ENCODE measurements at regions not wholly inside any gene's neighbourhood (a gene's known extent, or its start where the extent isn't known, plus 50 kb on each side); places are given as distances from the start of the nearest gene placed in this dataset.

DNA sequence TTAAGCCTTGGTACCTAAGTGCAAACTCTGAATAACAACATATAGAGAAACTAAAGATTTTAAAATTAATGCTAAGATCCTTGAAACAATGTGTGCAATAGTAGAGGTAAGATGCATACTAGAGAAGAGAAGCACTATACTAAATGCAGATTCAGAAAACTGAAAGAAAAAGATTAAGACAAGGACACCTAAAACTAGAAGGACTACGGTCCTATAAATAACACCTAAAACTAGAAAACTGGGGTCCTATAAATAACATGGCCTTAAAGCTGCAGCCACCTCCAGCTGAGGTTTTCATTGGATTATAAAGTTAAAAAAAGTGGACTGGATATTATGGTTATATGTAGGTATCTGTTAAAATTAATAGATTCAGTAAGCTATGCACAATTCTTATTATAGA, 320.9 kb downstream of the IPMK start:
- intact Hi-C loops (cut with micrococcal nuclease): no loop called here
- H3K9me3 ChIP-seq (replicated peaks): no peaks in the 10 kb centered on the region
- H3K36me3 ChIP-seq: no peaks in the 10 kb centered on the region
- no peaks in the 10 kb centered on the region for H3K4me1 ChIP-seq
- DNase-seq: no peak
- no peak overlapping the region for H3K27ac ChIP-seq (replicated peaks)
- H3K4me3 ChIP-seq: no peak overlapping the region
- no peaks in the 10 kb centered on the region for H3K27me3 ChIP-seq (ENCODE audit: low read depth)
- TF ChIP-seq, protein P1, sequence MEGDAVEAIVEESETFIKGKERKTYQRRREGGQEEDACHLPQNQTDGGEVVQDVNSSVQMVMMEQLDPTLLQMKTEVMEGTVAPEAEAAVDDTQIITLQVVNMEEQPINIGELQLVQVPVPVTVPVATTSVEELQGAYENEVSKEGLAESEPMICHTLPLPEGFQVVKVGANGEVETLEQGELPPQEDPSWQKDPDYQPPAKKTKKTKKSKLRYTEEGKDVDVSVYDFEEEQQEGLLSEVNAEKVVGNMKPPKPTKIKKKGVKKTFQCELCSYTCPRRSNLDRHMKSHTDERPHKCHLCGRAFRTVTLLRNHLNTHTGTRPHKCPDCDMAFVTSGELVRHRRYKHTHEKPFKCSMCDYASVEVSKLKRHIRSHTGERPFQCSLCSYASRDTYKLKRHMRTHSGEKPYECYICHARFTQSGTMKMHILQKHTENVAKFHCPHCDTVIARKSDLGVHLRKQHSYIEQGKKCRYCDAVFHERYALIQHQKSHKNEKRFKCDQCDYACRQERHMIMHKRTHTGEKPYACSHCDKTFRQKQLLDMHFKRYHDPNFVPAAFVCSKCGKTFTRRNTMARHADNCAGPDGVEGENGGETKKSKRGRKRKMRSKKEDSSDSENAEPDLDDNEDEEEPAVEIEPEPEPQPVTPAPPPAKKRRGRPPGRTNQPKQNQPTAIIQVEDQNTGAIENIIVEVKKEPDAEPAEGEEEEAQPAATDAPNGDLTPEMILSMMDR (IDR thresholded peaks at IDR 0.05; ENCODE audit: borderline replicate concordance): no peak

DNA sequence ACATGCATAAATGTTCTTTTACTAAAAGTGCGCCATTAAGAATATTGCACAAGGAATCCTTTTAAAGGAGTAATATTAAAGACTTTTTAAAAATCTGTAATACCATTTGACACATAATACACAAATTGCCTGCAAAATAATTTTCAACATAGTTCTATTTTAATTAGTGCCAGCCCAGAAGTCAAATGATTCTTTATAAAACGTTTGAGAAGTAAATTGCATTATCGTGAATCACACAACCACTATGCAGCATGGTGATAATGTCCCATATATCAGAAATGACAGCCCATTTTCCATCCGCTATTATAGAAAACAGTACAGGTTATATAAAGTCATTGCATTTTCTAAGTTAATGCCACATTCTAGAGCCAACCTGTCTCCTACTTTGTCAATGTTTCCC, 324.0 kb downstream of the IPMK start:
- no peak overlapping the region for H3K27ac ChIP-seq (replicated peaks)
- DNase-seq: no peak
- intact Hi-C loops (cut with micrococcal nuclease): no loop called here
- no peaks in the 10 kb centered on the region for H3K36me3 ChIP-seq
- H3K4me3 ChIP-seq: no peak overlapping the region
- TF ChIP-seq, protein P1 (IDR thresholded peaks at IDR 0.05; ENCODE audit: borderline replicate concordance): no peak
- H3K27me3 ChIP-seq (ENCODE audit: low read depth): no peaks in the 10 kb centered on the region
- no peaks in the 10 kb centered on the region for H3K4me1 ChIP-seq
- H3K9me3 ChIP-seq (replicated peaks): no peaks in the 10 kb centered on the region

DNA sequence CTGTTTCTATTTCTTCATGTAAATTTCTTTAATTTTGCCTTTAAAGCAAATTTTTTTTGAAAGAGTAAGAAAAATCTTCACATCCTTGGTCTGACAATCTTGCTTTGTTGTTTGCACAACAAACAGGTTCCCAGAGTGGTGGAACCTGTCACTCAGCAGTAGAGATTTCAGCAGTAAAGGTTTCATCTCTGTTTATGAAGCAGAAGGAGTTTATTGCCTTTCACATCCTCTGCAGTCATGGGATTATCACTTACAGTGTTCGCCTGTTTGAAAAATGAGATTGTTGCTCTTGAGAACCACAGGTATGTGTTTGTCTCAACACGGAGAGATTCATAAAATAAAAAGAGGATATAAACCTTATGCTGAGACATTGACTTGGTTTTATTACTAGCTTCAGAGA, 342.6 kb downstream of the IPMK start:
- no peak overlapping the region for H3K27ac ChIP-seq (replicated peaks)
- H3K36me3 ChIP-seq: no peaks in the 10 kb centered on the region
- no peak for DNase-seq
- TF ChIP-seq, protein P1 (IDR thresholded peaks at IDR 0.05; ENCODE audit: borderline replicate concordance): no peak
- no peaks in the 10 kb centered on the region for H3K27me3 ChIP-seq (ENCODE audit: low read depth)
- H3K4me1 ChIP-seq: no peaks in the 10 kb centered on the region
- H3K9me3 ChIP-seq (replicated peaks): no peaks in the 10 kb centered on the region
- intact Hi-C loops (cut with micrococcal nuclease): no loop called here
- H3K4me3 ChIP-seq: no peak overlapping the region

DNA sequence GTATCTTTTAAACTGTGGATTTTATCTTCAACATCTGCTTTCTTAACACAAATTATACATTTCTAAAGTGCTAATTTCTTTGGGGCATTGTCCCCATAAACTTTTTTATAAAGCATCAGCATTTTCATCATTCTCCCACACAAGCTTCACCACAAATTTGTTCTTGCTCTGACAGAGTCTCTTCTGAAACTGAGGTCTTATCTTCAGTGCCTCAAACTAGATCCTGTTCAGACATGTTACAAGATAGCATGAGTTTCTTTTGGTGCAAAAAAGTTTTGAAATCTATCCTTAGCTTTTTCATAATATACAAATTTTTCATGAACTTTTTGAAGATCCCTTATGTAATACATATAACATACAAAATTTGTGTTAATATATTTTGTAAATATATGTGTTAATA, 346.6 kb downstream of the IPMK start:
- Histone ChIP-seq H3K4me3 (no peak overlapping the region), H3K27me3 (ENCODE audit: low read depth) (no peaks in the 10 kb centered on the region), H3K36me3 (no peaks in the 10 kb centered on the region), H3K9me3 (replicated peaks) (no peaks in the 10 kb centered on the region), H3K4me1 (no peaks in the 10 kb centered on the region), H3K27ac (replicated peaks) (no peak overlapping the region)
- intact Hi-C loops (cut with micrococcal nuclease): no loop called here
- TF ChIP-seq, protein P1 (IDR thresholded peaks at IDR 0.05; ENCODE audit: borderline replicate concordance): no peak
- no peak for DNase-seq

DNA sequence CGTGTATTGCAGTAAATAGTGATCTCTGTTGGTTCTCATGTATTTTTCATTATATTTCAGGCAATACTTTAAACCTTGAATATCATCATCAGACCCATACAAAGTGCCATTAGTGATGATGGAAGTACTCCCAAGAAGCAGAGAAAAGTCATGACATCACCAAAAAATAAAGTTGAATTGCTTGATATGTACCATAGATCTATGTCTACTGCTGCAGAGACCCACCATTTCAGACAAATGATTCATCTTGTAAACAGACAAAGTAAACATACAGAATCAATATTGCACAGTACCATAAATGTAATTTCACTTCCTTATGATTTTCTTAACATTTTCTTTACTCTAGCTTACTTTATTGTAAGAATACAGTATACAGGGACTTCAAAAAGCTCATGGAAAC, 347.8 kb downstream of the IPMK start:
- TF ChIP-seq, protein P1 (IDR thresholded peaks at IDR 0.05; ENCODE audit: borderline replicate concordance): no peak
- no peak overlapping the region for H3K27ac ChIP-seq (replicated peaks)
- no peaks in the 10 kb centered on the region for H3K4me1 ChIP-seq
- H3K36me3 ChIP-seq: no peaks in the 10 kb centered on the region
- H3K4me3 ChIP-seq: no peak overlapping the region
- no peaks in the 10 kb centered on the region for H3K27me3 ChIP-seq (ENCODE audit: low read depth)
- intact Hi-C loops (cut with micrococcal nuclease): no loop called here
- no peaks in the 10 kb centered on the region for H3K9me3 ChIP-seq (replicated peaks)
- DNase-seq: no peak

DNA sequence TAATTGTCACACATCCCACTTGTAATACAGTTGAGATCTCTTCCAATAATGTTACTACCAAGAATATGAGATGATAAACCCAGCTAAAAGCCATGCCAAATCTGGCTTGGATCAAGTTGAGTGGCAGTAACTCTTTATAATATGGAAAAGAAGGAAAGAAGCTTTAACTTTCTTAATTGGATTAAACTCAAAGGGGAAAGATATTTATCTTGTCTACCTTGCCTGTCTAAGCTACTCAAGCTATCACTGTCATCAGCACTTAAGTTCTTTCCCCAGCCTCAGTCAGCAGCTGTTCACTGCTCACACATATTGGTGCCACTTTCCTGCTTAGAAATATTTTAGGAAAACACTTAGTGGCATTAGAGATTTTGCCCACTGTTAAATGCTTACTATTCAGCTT, 350.7 kb downstream of the IPMK start:
- Histone ChIP-seq H3K27me3 (ENCODE audit: low read depth) (no peaks in the 10 kb centered on the region), H3K27ac (replicated peaks) (no peak overlapping the region), H3K9me3 (replicated peaks) (no peaks in the 10 kb centered on the region), H3K36me3 (no peaks in the 10 kb centered on the region), H3K4me3 (no peak overlapping the region), H3K4me1 (no peaks in the 10 kb centered on the region)
- intact Hi-C loops (cut with micrococcal nuclease): no loop called here
- TF ChIP-seq, protein P1 (IDR thresholded peaks at IDR 0.05; ENCODE audit: borderline replicate concordance): no peak
- DNase-seq: no peak

All from left ventricle myocardium inferior (tissue), 1 donor.